A549 (cell line): ENCODE measurements at regions not wholly inside any gene's neighbourhood (a gene's known extent, or its start where the extent isn't known, plus 50 kb on each side); places are given as distances from the start of the nearest gene placed in this dataset.
A peak's percentile ranks its signal among the peaks of the same experiment; 100 is the strongest.

ENCODE experiments used
- ATAC-seq, 2 experiments: fragments of 200-7000 bp in 1 of 2; fragments of >200 bp in 1 of 2; cut with Nextera tagmentation in 1 of 2; cut with Tn5 transposase in 1 of 2; 3 replicates each; pipeline versions ENCODE4 v1.8.0 to v1.9.1; 2018 to 2020; ENCODE audit warnings: mild to moderate bottlenecking in 1 of 2, moderate library complexity in 1 of 2
- CTCF ChIA-PET: fragments of 300-600 bp; sonication (Branson Sonifier 250); formaldehyde crosslinking; extraction: SDS; loops from one replicate; lab custom pipeline; 2021; ENCODE audit warnings: antibody characterized with exemption, inconsistent platforms; lab: Yijun Ruan, JAX
- POLR2A ChIA-PET: fragments of 350-600 bp; formaldehyde crosslinking; extraction: SDS; loops from one replicate; lab custom pipeline; 2021; ENCODE audit warnings: antibody characterized with exemption, inconsistent platforms; lab: Yijun Ruan, JAX
- DNase-seq, 2 experiments: peaks; one replicate each; pipeline versions ENCODE4 v3.0.0 to v3.0.0-alpha.2; 2011 to 2016; ENCODE audit warnings: low read depth in 1 of 2, low spot score in 1 of 2
- FAIRE-seq: peaks from 2 replicates; lab custom pipeline; 2011; peaks lifted over from hg19 to GRCh38; lab: Jason Lieb, UNC
- H3K27ac ChIP-seq, 2 experiments: fragments of >200 bp; sonication (Bioruptor Twin); formaldehyde crosslinking; 3 replicates each; pipeline ENCODE4 v1.5.1; 2016 to 2017
- H3K4me1 ChIP-seq: fragments of >200 bp; sonication (Bioruptor Twin); formaldehyde crosslinking; 3 replicates; pipeline ENCODE4 v1.6.1; 2016
- H3K4me2 ChIP-seq: fragments of >200 bp; sonication (Bioruptor Twin); formaldehyde crosslinking; 3 replicates; pipeline ENCODE4 v1.6.1; 2016
- H3K4me3 ChIP-seq: fragments of >200 bp; sonication (Bioruptor Twin); formaldehyde crosslinking; 3 replicates; pipeline ENCODE4 v1.5.1; 2016
- H3K9me3 ChIP-seq: fragments of >200 bp; sonication (Bioruptor Twin); formaldehyde crosslinking; 3 replicates; pipeline ENCODE4 v1.6.1; 2016
- BHLHE40 ChIP-seq: IDR thresholded peaks from 2 replicates; pipeline ENCODE4 v1.6.1; 2012; ENCODE audit warnings: low read depth, low read length, inconsistent platforms
- CBX2 ChIP-seq: fragments of 200-600 bp; sonication (generic); IDR thresholded peaks from 2 replicates; pipeline ENCODE4 v1.6.1; 2016; ENCODE audit warnings: low read depth, mild to moderate bottlenecking, borderline replicate concordance
- EHMT2 ChIP-seq: fragments of 200-600 bp; sonication (generic); IDR thresholded peaks from 2 replicates; pipeline ENCODE4 v1.6.1; 2016; ENCODE audit warnings: antibody characterized with exemption, low read depth, mild to moderate bottlenecking, moderate library complexity
- ESRRA ChIP-seq: fragments of 150-350 bp; IDR thresholded peaks from 2 replicates; pipeline ENCODE4 v1.6.1; 2014; ENCODE audit warnings: mild to moderate bottlenecking, low read length, borderline replicate concordance
- FOXS1 ChIP-seq: fragments of 250-450 bp; sonication (Bioruptor Pico); IDR thresholded peaks from 2 replicates; pipeline ENCODE4 v1.5.0; 2020; ENCODE audit warnings: mild to moderate bottlenecking, moderate library complexity
- GATA3 ChIP-seq: IDR thresholded peaks from 2 replicates; pipeline ENCODE4 v1.6.1; 2012; ENCODE audit warnings: borderline replicate concordance
- HEYL ChIP-seq: fragments of 250-450 bp; sonication (Bioruptor Pico); IDR thresholded peaks from 2 replicates; pipeline ENCODE4 v1.8.0; 2021; ENCODE audit warnings: mild to moderate bottlenecking, moderate library complexity
- KDM5A ChIP-seq: fragments of 200-600 bp; sonication (generic); IDR thresholded peaks from 2 replicates; pipeline ENCODE4 v1.6.1; 2016; ENCODE audit warnings: antibody characterized with exemption, mild to moderate bottlenecking
- MAZ ChIP-seq: fragments of 150-350 bp; IDR thresholded peaks from 2 replicates; pipeline ENCODE4 v1.6.1; 2014; ENCODE audit warnings: antibody characterized with exemption, low read depth, low read length, borderline replicate concordance
- MYC ChIP-seq: IDR thresholded peaks from 2 replicates; pipeline ENCODE4 v1.6.1; 2012; ENCODE audit warnings: mild to moderate bottlenecking, inconsistent platforms, low read length, improper control_type of control experiment, borderline replicate concordance
- NFE2L2 ChIP-seq: fragments of 150-350 bp; conservative IDR thresholded peaks from 2 replicates; pipeline ENCODE4 v1.6.1; 2014; ENCODE audit warnings: low read length
- PHF8 ChIP-seq: fragments of 200-600 bp; sonication (generic); IDR thresholded peaks from 2 replicates; pipeline ENCODE4 v1.6.1; 2016; ENCODE audit warnings: low read depth, mild to moderate bottlenecking, antibody characterized with exemption, moderate library complexity, borderline replicate concordance
- POLR2A ChIP-seq: IDR thresholded peaks from 2 replicates; pipeline ENCODE4 v1.6.1; 2012; ENCODE audit warnings: mild to moderate bottlenecking, low read length
- POLR2AphosphoS2 ChIP-seq: conservative IDR thresholded peaks from 2 replicates; pipeline ENCODE4 v1.6.1; 2012; ENCODE audit warnings: low read length, improper control_type of control experiment, inconsistent platforms
- RAD21 ChIP-seq, 2 experiments: fragments of >200 bp in 1 of 2; sonication (Bioruptor Twin) in 1 of 2; formaldehyde crosslinking in 1 of 2; IDR thresholded peaks in 1 of 2; conservative IDR thresholded peaks in 1 of 2; 2 replicates in 1 of 2; 3 replicates in 1 of 2; pipeline ENCODE4 v1.6.1; 2012 to 2018; ENCODE audit warnings: inconsistent platforms in 1 of 2
- RCOR1 ChIP-seq: fragments of 150-350 bp; IDR thresholded peaks from 2 replicates; pipeline ENCODE4 v1.6.1; 2014; ENCODE audit warnings: antibody characterized with exemption, low read length, low read depth
- RNF2 ChIP-seq: fragments of 200-600 bp; sonication (generic); IDR thresholded peaks from 2 replicates; pipeline ENCODE4 v1.6.1; 2016; ENCODE audit warnings: low read depth, mild to moderate bottlenecking, antibody characterized with exemption, moderate library complexity, borderline replicate concordance
- USF2 ChIP-seq: fragments of 450-650 bp; IDR thresholded peaks from 2 replicates; pipeline ENCODE4 v1.6.1; 2014; ENCODE audit warnings: antibody characterized with exemption
- ZC3H11A ChIP-seq: fragments of 450-650 bp; IDR thresholded peaks from 2 replicates; pipeline ENCODE4 v1.6.1; 2014; ENCODE audit warnings: antibody characterized with exemption, mild to moderate bottlenecking
- ZFP36 ChIP-seq: fragments of 450-650 bp; IDR thresholded peaks from 2 replicates; pipeline ENCODE4 v1.6.1; 2014; ENCODE audit warnings: borderline replicate concordance; ENCODE audit not compliant: partially characterized antibody
- WGBS: methylation state at CpG from one replicate; pipeline ENCODE4 v1.1.6; 2017; ENCODE audit errors: missing lambda C conversion rate; 5-methylcytosine and 5-hydroxymethylcytosine counted together
- TF ChIP-seq, protein P1 (sequence below): fragments of 200-600 bp; sonication (generic); IDR thresholded peaks from 2 replicates; pipeline ENCODE4 v1.6.1; 2016; ENCODE audit warnings: antibody characterized with exemption, mild to moderate bottlenecking, moderate library complexity
- TF ChIP-seq, protein P2 (sequence below): IDR thresholded peaks from 2 replicates; pipeline ENCODE4 v1.6.1; 2012

DNA sequence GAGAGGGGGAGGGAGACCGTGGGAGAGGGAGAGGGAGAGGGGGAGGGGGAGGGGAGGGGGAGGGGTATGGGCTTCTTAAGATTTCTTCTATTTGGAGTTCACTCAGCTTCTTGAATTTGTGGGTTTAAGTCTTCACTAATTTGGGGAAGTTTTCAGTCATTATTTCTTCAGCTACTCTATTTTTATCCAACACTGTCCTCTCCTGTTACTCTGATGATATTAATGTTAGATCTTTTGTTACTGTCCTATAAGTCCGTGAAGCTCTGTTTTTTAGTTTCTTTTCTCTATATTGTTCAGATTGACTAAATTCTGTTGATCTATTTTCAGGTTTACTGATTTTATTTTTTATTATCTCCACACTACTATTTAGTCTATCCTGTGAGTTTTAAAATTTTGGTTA, 351.5 kb upstream of the TPM1 start:
- ChIA-PET CTCF (no interaction called here), POLR2A (interaction anchor here (0.6 to 1.7 kb wide), 2 partner anchors 8 to 299 kb away, joined by 4 read pairs; no protein-coding TSS in a partner anchor)
- no peak for DNase-seq
- Histone ChIP-seq H3K9me3 (no peaks in the 10 kb centered on the region), H3K4me2 (no peak overlapping the region), H3K4me1 (no peaks in the 10 kb centered on the region), H3K27ac (no peak overlapping the region), H3K4me3 (no peak overlapping the region)
- FAIRE-seq = no peak
- 87% methylated on average over 1 of the region's 2 CpGs for WGBS
- no peak for ATAC-seq
- no peak for TF ChIP-seq ZFP36
- TF ChIP-seq RAD21 (conservative IDR thresholded peaks at IDR 0.05 in 1 of 2, IDR thresholded peaks at IDR 0.05 in 1 of 2) = peak; percentile 30 to 42; a peak in 1 of 5 replicates

GRCh38 chr15:62697636-62698035, 344.9 kb upstream of the TPM1 start:
- DNase-seq (no peak), FAIRE-seq (no peak), ATAC-seq (no peak)
- Histone ChIP-seq H3K9me3 (no peaks in the 10 kb centered on the region), H3K4me3 (no peak overlapping the region), H3K27ac (no peak overlapping the region), H3K4me1 (no peaks in the 10 kb centered on the region), H3K4me2 (no peak overlapping the region)
- TF ChIP-seq RNF2 = no peak
- TF ChIP-seq GATA3 = no peak
- TF ChIP-seq KDM5A = no peak
- TF ChIP-seq CBX2 = no peak
- no peak for TF ChIP-seq NFE2L2
- TF ChIP-seq BHLHE40 = no peak
- TF ChIP-seq, protein P1, sequence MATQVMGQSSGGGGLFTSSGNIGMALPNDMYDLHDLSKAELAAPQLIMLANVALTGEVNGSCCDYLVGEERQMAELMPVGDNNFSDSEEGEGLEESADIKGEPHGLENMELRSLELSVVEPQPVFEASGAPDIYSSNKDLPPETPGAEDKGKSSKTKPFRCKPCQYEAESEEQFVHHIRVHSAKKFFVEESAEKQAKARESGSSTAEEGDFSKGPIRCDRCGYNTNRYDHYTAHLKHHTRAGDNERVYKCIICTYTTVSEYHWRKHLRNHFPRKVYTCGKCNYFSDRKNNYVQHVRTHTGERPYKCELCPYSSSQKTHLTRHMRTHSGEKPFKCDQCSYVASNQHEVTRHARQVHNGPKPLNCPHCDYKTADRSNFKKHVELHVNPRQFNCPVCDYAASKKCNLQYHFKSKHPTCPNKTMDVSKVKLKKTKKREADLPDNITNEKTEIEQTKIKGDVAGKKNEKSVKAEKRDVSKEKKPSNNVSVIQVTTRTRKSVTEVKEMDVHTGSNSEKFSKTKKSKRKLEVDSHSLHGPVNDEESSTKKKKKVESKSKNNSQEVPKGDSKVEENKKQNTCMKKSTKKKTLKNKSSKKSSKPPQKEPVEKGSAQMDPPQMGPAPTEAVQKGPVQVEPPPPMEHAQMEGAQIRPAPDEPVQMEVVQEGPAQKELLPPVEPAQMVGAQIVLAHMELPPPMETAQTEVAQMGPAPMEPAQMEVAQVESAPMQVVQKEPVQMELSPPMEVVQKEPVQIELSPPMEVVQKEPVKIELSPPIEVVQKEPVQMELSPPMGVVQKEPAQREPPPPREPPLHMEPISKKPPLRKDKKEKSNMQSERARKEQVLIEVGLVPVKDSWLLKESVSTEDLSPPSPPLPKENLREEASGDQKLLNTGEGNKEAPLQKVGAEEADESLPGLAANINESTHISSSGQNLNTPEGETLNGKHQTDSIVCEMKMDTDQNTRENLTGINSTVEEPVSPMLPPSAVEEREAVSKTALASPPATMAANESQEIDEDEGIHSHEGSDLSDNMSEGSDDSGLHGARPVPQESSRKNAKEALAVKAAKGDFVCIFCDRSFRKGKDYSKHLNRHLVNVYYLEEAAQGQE = no peak
- TF ChIP-seq HEYL (CRISPR knock-in tag) = no peak
- TF ChIP-seq USF2 = no peak
- TF ChIP-seq ZC3H11A = no peak
- no peak for TF ChIP-seq MYC
- TF ChIP-seq PHF8 = no peak
- TF ChIP-seq, protein P2, sequence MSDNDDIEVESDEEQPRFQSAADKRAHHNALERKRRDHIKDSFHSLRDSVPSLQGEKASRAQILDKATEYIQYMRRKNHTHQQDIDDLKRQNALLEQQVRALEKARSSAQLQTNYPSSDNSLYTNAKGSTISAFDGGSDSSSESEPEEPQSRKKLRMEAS = no peak
- TF ChIP-seq RCOR1 = no peak
- TF ChIP-seq EHMT2 = no peak
- TF ChIP-seq ESRRA = no peak
- no peak for TF ChIP-seq FOXS1 (CRISPR knock-in tag)
- TF ChIP-seq MAZ = no peak
- no peak for TF ChIP-seq POLR2AphosphoS2
- TF ChIP-seq POLR2A = no peak
- ChIA-PET POLR2A (no interaction called here), CTCF (interaction anchor here (1.6 to 1.8 kb wide), 3 partner anchors 14 to 44 kb away, joined by 4 to 6 read pairs (median 6); no protein-coding TSS in a partner anchor)
- 94% methylated on average over 21 of the region's 23 CpGs for WGBS
